GM23338 (cell line): ENCODE measurements at regions not wholly inside any gene's neighbourhood (a gene's known extent, or its start where the extent isn't known, plus 50 kb on each side); places are given as distances from the start of the nearest gene placed in this dataset.

Source experiments
- CREB1 ChIP-seq: fragments of 250-450 bp; sonication (Bioruptor Pico); IDR thresholded peaks from 2 replicates; pipeline ENCODE4 v1.5.0; 2020; ENCODE audit warnings: low read depth, mild to moderate bottlenecking, moderate library complexity
- CTCF ChIP-seq, 2 experiments: fragments of 200-600 bp in 1 of 2; sonication (generic) in 1 of 2; conservative IDR thresholded peaks; 2 replicates each; pipeline versions ENCODE4 v1.5.1 to v1.6.1; 2016 to 2017; ENCODE audit warnings: antibody characterized with exemption in 2 of 2, low read depth in 2 of 2, mild to moderate bottlenecking in 2 of 2, moderate library complexity in 1 of 2
- ETS1 ChIP-seq: IDR thresholded peaks from 2 replicates; pipeline ENCODE4 v1.6.1; 2016; ENCODE audit warnings: antibody characterized with exemption
- EZH2 ChIP-seq: fragments of 200-600 bp; sonication (generic); IDR thresholded peaks from one replicate; pipeline ENCODE4 v1.8.0; 2017; ENCODE audit warnings: antibody characterized with exemption, mild to moderate bottlenecking, low read depth; ENCODE audit not compliant: unreplicated experiment
- EZH2phosphoT487 ChIP-seq: fragments of 200-600 bp; sonication (generic); IDR thresholded peaks from one replicate; pipeline ENCODE4 v1.8.1; 2018; ENCODE audit warnings: antibody characterized with exemption; ENCODE audit not compliant: unreplicated experiment
- JUNB ChIP-seq: IDR thresholded peaks from one replicate; pipeline ENCODE4 v1.6.1; 2016; ENCODE audit warnings: antibody characterized with exemption; ENCODE audit not compliant: unreplicated experiment
- NANOG ChIP-seq: IDR thresholded peaks from 2 replicates; pipeline ENCODE4 v1.6.1; 2016; ENCODE audit warnings: antibody characterized with exemption, borderline replicate concordance
- POLR2AphosphoS5 ChIP-seq: IDR thresholded peaks from 2 replicates; pipeline ENCODE4 v1.6.1; 2016; ENCODE audit warnings: antibody characterized with exemption, low read depth
- REST ChIP-seq: IDR thresholded peaks from one replicate; pipeline ENCODE4 v1.6.1; 2018; ENCODE audit warnings: antibody characterized with exemption; ENCODE audit not compliant: unreplicated experiment
- ZNF331 ChIP-seq: fragments of 250-450 bp; sonication (Bioruptor Pico); IDR thresholded peaks from 2 replicates; pipeline ENCODE4 v1.5.0; 2020; ENCODE audit warnings: low read depth, mild to moderate bottlenecking, moderate library complexity
- ZNF462 ChIP-seq: fragments of 250-450 bp; sonication (Bioruptor Pico); IDR thresholded peaks from 2 replicates; pipeline ENCODE4 v1.5.0; 2020; ENCODE audit warnings: mild to moderate bottlenecking, moderate library complexity

- TF ChIP-seq EZH2phosphoT487: no peak
- no peak for TF ChIP-seq CTCF (conservative IDR thresholded peaks at IDR 0.05; ENCODE audit: low read depth in 2 of 2)
- no peak for TF ChIP-seq NANOG
- no peak for TF ChIP-seq EZH2
- TF ChIP-seq CREB1 (CRISPR knock-in tag): no peak
- no peak for TF ChIP-seq REST
- no peak for TF ChIP-seq POLR2AphosphoS5
- no peak for TF ChIP-seq ETS1
- no peak for TF ChIP-seq JUNB
- no peak for TF ChIP-seq ZNF462 (CRISPR knock-in tag)
- no peak for TF ChIP-seq ZNF331
Measured at GRCh38 chr5:98099448-98100105, 673.9 kb upstream of the RGMB start.
